A204.1 (cell line): ENCODE measurements at regions not wholly inside any gene's neighbourhood (a gene's known extent, or its start where the extent isn't known, plus 50 kb on each side); places are given as distances from the start of the nearest gene placed in this dataset.

Source experiments
- FAIRE-seq: peaks from 2 replicates; lab custom pipeline; 2012; peaks lifted over from hg19 to GRCh38; lab: Jason Lieb, UNC

DNA sequence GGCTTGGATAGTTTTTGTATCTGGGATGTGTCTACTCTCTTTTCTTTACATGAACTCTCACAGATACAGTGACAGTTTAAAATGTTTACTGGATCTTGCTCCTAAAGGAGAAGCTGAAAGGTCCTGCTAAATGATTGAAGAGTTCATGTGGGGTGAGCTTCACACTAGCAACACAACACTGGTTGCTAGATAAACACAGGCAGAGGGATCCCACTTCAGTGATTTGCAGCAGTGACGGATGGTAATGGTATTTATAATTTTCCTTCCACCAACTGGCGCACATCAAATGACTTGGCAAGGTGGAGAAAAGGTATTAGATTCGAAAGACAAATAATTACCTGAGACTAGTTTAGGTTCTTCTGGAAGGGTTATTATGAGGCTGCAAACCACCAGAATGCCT is 270.2 kb downstream of the TBX15 start:
- no peak for FAIRE-seq

GRCh38 chr1:118716775-118717174 is 271.4 kb downstream of the TBX15 start:
- peak; percentile 21 for FAIRE-seq

- no peak for FAIRE-seq
Observed at GRCh38 chr1:118711356-118711755, 276.8 kb downstream of the TBX15 start.

GRCh38 chr1:118698911-118699310 is 289.2 kb downstream of the TBX15 start:
- FAIRE-seq, result no peak

DNA sequence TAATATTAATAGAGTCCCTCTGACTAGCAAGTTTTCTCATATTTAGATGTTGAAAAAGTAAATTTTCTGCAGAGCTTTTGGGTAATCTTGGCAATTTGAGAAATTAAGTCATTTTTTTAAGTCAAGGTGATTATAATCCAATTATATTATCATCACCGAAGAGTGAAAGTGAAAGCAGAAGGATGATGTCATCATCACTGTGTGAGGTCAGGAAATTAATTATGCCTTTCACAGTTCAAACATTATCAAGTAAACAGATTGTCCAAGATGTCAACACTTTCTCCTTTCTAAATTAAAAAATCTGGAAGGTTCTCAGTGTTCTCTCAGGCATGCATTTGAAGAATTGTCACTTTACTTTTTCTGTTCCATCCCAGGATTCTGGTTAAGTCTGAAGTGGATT is 296.0 kb downstream of the TBX15 start:
- no peak for FAIRE-seq

DNA sequence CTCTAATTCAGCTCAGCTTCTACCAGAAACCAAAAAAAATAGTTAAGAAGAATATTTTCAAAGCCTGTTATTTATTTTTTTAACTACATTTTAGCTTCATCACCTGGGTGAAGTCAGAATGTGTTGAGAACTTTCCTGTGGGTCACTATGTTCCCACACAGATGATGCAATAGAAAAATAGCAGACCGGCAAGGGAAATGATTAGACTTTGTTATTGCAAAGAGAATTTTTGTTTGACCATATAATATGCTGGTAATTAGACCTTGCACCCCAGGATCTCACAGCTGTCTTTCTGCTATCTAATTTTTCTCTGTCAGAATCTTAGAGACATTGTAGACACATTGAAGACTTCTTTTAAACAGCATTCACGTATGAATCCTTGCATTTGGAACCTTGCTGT is 299.3 kb downstream of the TBX15 start:
- FAIRE-seq, result no peak

- no peak for FAIRE-seq
Observed at GRCh38 chr1:118661769-118662320, 326.3 kb downstream of the TBX15 start.

- FAIRE-seq, result no peak
Observed at GRCh38 chr1:118660769-118661168, 327.4 kb downstream of the TBX15 start.

GRCh38 chr1:118659646-118660045 is 328.5 kb downstream of the TBX15 start:
- FAIRE-seq, result no peak

DNA sequence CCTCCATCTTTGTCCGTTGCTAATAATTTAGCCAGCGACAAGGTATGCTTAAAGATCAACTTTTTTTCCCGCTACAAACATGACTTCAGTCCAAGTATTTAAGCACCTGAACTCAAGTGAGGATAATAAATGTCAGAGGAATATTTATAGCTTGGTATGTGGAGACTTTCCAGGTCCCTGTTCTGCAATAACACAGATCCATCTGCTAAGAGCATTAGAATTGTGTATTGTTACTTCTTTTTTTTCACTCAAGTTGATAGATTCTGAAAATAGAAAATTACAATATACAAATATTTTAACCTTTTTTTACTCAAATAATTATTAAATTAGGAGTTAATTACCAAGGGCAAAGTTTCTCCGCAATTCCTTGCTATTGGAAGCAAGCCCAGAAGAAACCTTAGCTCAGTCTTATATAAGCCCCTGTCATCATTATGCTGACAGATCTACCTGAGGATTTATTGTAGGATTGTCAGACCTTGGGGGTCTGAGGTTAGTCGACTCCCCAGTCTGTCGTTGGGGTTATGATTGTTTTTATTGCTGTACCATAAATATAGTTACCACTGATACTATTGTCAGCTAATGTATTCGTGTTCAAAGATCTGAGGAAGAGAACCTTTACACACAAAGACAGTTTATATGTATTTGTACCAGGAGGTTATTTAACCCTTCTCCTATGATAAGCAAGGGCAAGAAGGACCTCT is 337.9 kb downstream of the TBX15 start:
- FAIRE-seq, result no peak

- FAIRE-seq, result no peak
Observed at GRCh38 chr1:118649369-118650106, 338.6 kb downstream of the TBX15 start.

DNA sequence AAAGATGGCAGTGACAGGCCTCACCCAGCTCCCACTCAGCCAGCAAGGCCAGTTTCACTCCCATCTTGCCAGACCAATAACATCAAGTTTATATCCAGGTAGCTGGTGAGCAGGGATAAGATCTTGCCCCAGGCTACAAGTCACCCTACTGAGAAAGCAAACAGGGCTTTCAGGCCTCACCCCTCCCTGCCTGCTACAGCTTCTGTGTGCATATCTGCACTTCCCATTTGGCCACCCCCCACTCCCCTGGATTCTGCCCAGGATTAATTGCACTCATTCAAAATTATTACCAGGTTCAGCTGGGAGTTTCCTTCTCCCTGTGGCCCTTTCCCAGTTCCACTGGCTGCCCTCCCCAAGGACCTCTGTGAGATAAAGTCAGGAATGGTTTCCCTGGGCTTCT is 352.1 kb downstream of the TBX15 start:
- FAIRE-seq, result no peak

GRCh38 chr1:118627435-118627834 is 360.7 kb downstream of the TBX15 start:
- FAIRE-seq, result no peak

- FAIRE-seq, result no peak
Observed at GRCh38 chr1:118621839-118622238, 366.3 kb downstream of the TBX15 start.

DNA sequence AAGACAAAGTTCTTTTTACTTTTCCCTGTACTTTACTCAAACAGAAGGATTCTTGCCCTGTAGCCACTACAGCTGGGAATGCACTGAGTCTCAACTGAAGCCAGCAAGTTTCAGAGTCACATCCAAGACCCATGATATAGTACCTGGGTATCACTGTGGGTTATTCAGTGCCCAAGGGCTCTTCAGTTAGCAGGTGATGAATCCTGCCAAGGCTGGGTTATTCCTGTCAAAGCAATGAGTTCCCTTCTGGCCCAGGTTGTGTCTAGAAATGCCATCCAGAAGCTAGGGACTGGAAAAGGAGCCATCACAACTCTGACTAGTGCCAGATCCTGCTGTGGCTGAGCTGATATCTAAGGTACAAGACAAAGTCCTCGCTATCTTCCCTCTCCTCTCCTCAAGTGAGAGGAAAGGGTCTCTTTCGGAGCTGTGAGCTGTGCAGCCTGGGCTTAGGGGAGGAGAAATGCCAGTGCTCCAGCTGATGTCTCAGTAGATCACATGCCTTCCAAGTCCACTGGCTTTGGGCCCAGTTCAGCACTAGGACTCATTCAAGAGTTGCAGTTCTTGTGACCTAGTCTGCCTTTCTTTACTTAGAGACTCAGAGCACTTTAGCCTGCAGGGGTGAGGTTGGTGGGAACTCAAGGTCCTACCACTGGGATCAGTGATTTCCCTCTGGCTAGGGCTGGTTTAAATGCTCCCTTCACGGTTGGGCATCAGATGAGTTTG is 369.4 kb downstream of the TBX15 start:
- FAIRE-seq, result no peak

GRCh38 chr1:118617916-118618315 is 370.2 kb downstream of the TBX15 start:
- no peak for FAIRE-seq

- FAIRE-seq, result no peak
Observed at GRCh38 chr1:118615066-118615465, 373.1 kb downstream of the TBX15 start.

DNA sequence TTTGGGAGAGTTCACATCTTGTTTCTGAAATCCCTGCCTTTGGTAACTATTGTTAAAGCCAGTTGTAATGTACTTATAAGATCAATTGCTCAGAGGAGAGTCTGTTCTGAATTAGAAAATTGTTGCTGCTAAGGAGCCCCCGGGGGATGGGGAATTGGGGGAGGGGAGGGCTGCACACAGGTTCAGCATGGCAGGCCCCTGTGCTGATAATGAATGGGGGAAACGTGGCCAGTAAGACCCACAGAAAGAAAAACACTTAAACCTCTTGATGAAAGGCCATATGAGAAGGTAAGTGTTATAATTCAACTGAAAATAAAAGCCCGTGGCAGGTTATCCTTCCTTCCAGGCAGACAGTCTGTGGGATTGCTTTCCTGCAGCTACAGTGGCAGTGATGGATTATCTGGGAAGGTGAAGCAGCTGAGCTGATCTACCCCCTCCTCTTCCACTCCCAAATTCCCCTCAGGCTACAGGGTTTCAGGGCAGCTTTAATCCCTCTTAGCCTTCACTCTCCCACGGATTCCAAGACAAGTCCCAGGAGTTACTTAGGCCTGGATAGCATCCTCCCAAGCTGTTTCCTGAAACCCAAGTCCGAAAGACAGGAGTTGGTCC is 398.8 kb downstream of the TBX15 start:
- no peak for FAIRE-seq

GRCh38 chr1:118588566-118588965 is 399.6 kb downstream of the TBX15 start:
- no peak for FAIRE-seq

DNA sequence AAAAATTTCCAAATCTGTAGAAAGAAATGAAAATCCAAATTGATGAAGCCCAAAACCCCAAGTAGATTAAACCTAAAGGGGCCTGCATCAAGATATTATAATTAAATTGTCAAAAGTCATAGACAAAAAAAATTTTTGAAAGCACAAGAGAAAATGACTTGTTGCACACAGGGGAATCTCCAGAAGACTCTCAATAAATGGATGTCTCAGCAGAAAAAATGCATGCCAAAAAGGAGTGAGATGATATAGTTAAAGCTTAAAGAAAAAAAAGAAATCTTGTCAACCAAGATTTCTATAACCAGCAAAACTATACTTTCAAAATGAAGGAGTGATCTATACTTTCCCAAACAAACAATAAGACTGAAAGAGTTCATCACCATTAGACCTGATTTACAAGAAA is 393.2 kb upstream of the SPAG17 start:
- no peak for FAIRE-seq

- FAIRE-seq, result no peak
Observed at GRCh38 chr1:118575060-118575459, 390.0 kb upstream of the SPAG17 start.

DNA sequence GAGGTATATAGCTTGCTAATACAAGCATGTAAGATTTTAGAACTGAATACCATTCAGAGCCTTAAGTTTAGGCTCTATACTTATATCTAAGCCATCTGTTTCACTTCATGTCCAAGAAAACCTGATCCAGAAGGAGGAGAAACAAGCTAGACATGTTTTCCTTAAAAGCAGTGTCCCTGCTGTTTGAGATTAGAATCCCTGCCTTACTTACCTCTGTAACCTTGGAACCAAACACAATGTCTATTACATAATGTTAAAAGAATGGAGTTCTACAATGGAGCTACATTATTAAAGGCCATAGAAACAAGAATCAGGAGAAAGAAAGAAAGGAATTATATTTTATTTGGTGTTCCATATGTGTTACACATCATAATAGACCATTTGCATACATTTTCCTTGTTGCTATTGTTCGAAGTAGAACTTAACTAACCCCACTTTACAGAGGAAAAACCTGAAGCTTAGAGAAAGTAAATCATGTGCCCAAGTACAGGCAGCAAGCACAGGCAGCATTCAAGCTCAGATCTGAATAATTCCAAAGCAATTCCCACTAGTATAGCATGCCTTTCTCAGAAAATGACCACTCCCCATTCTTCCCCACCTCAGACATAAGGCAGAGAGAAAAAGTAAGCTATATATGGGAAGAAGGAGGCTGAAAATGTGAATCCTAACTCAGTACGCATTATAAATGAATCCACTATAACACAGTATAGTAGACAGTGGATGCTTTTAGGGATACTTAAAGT is 380.1 kb upstream of the SPAG17 start:
- no peak for FAIRE-seq
